K562 (cell line): ENCODE measurements at regions not wholly inside any gene's neighbourhood (a gene's known extent, or its start where the extent isn't known, plus 50 kb on each side); places are given as distances from the start of the nearest gene placed in this dataset.

Experiments
- CAMTA2 ChIP-seq: fragments of 250-450 bp; sonication (Bioruptor Pico); conservative IDR thresholded peaks from 2 replicates; pipeline ENCODE4 v1.5.1; 2022
- CREM ChIP-seq: IDR thresholded peaks from 2 replicates; pipeline ENCODE4 v1.6.1; 2014; ENCODE audit warnings: antibody characterized with exemption, low read depth
- CXXC5 ChIP-seq: fragments of 250-450 bp; sonication (Bioruptor Pico); IDR thresholded peaks from 2 replicates; pipeline ENCODE4 v1.8.0; 2022; ENCODE audit warnings: inconsistent platforms, mild to moderate bottlenecking, moderate library complexity
- DIDO1 ChIP-seq: fragments of 450-650 bp; IDR thresholded peaks from 2 replicates; pipeline ENCODE4 v1.6.1; 2016; ENCODE audit warnings: low read depth, missing biosample characterization, missing genetic modification characterization
- ETV6 ChIP-seq, 3 experiments: fragments of 150-350 bp in 1 of 3; sonication (generic) in 1 of 3; formaldehyde crosslinking in 1 of 3; IDR thresholded peaks; 2 replicates each; pipeline versions ENCODE4 v1.6.1 to v1.8.0; 2014 to 2022; ENCODE audit warnings: borderline replicate concordance in 2 of 3, low read depth in 2 of 3, antibody characterized with exemption in 1 of 3, low read length in 1 of 3, mild to moderate bottlenecking in 1 of 3, missing genetic modification reagents in 1 of 3
- MAZ ChIP-seq, 2 experiments: fragments of 450-650 bp in 1 of 2; sonication (generic) in 1 of 2; formaldehyde crosslinking; IDR thresholded peaks in 1 of 2; conservative IDR thresholded peaks in 1 of 2; 2 replicates each; pipeline versions ENCODE4 v1.4.0 to v1.5.0; 2020; ENCODE audit warnings: mild to moderate bottlenecking in 1 of 2, missing genetic modification reagents in 1 of 2
- SRSF9 ChIP-seq: fragments of 200-400 bp; formaldehyde crosslinking; IDR thresholded peaks from 2 replicates; pipeline ENCODE4 v1.6.1; 2017; ENCODE audit warnings: low read depth, low read length, borderline replicate concordance
- TF ChIP-seq, protein P1 (sequence below): fragments of 450-650 bp; IDR thresholded peaks from 2 replicates; pipeline ENCODE4 v1.7.1; 2018; ENCODE audit warnings: mild to moderate bottlenecking, low read depth; ENCODE audit not compliant: partially characterized antibody
- TF ChIP-seq, protein P2 (sequence below): fragments of 450-650 bp; formaldehyde crosslinking; conservative IDR thresholded peaks from 2 replicates; pipeline ENCODE4 v1.4.0; 2022; ENCODE audit warnings: mild to moderate bottlenecking, missing genetic modification characterization
- TF ChIP-seq, protein P3 (sequence below): sonication (generic); formaldehyde crosslinking; IDR thresholded peaks from 2 replicates; pipeline ENCODE4 v1.8.1; 2023; ENCODE audit warnings: missing genetic modification reagents, mild to moderate bottlenecking, borderline replicate concordance

DNA sequence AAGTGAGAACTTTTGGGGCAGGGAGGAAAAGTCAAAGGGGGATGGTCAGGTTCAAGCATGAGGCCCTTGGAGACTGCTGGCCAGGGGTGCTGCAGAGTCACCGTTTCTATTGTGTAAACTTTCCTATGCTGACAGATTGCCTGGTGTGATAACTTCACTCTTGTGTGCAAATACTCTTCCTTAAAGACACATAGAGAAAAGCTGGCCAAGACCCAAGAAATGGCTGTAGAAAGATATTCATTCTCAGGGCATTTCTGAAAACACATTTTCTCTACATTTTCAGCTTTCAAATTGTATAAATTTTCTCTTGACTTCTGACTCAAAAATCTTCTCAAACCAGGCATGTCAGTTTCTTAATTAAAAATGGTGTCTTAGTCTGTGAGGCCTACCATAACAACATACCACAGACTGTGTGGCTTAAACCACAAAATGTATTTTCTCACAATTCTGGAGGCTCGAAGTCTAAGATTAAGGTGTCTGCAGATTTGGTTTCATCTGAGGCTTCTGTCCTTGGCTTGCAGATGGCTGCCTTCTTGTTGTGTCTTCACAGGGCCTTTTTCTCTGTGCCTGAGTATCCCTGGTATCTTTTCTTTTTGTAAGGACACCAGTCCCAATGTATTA lies 304.5 kb downstream of the KCNRG start (continued):
- TF ChIP-seq, protein P1, sequence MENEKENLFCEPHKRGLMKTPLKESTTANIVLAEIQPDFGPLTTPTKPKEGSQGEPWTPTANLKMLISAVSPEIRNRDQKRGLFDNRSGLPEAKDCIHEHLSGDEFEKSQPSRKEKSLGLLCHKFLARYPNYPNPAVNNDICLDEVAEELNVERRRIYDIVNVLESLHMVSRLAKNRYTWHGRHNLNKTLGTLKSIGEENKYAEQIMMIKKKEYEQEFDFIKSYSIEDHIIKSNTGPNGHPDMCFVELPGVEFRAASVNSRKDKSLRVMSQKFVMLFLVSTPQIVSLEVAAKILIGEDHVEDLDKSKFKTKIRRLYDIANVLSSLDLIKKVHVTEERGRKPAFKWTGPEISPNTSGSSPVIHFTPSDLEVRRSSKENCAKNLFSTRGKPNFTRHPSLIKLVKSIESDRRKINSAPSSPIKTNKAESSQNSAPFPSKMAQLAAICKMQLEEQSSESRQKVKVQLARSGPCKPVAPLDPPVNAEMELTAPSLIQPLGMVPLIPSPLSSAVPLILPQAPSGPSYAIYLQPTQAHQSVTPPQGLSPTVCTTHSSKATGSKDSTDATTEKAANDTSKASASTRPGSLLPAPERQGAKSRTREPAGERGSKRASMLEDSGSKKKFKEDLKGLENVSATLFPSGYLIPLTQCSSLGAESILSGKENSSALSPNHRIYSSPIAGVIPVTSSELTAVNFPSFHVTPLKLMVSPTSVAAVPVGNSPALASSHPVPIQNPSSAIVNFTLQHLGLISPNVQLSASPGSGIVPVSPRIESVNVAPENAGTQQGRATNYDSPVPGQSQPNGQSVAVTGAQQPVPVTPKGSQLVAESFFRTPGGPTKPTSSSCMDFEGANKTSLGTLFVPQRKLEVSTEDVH, result no peak
- no peak for TF ChIP-seq DIDO1 (tag)
- TF ChIP-seq SRSF9, result no peak
- 0 out of 2 replicates have a peak, but pooled peaks have one; percentile 11 for TF ChIP-seq CREM
- TF ChIP-seq, protein P2, sequence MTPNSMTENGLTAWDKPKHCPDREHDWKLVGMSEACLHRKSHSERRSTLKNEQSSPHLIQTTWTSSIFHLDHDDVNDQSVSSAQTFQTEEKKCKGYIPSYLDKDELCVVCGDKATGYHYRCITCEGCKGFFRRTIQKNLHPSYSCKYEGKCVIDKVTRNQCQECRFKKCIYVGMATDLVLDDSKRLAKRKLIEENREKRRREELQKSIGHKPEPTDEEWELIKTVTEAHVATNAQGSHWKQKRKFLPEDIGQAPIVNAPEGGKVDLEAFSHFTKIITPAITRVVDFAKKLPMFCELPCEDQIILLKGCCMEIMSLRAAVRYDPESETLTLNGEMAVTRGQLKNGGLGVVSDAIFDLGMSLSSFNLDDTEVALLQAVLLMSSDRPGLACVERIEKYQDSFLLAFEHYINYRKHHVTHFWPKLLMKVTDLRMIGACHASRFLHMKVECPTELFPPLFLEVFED (CRISPR knock-in tag), result no peak
- TF ChIP-seq MAZ (CRISPR knock-in tag; conservative IDR thresholded peaks at IDR 0.05 in 1 of 2, IDR thresholded peaks at IDR 0.05 in 1 of 2), result no peak
- TF ChIP-seq CAMTA2, result no peak
- TF ChIP-seq, protein P3, sequence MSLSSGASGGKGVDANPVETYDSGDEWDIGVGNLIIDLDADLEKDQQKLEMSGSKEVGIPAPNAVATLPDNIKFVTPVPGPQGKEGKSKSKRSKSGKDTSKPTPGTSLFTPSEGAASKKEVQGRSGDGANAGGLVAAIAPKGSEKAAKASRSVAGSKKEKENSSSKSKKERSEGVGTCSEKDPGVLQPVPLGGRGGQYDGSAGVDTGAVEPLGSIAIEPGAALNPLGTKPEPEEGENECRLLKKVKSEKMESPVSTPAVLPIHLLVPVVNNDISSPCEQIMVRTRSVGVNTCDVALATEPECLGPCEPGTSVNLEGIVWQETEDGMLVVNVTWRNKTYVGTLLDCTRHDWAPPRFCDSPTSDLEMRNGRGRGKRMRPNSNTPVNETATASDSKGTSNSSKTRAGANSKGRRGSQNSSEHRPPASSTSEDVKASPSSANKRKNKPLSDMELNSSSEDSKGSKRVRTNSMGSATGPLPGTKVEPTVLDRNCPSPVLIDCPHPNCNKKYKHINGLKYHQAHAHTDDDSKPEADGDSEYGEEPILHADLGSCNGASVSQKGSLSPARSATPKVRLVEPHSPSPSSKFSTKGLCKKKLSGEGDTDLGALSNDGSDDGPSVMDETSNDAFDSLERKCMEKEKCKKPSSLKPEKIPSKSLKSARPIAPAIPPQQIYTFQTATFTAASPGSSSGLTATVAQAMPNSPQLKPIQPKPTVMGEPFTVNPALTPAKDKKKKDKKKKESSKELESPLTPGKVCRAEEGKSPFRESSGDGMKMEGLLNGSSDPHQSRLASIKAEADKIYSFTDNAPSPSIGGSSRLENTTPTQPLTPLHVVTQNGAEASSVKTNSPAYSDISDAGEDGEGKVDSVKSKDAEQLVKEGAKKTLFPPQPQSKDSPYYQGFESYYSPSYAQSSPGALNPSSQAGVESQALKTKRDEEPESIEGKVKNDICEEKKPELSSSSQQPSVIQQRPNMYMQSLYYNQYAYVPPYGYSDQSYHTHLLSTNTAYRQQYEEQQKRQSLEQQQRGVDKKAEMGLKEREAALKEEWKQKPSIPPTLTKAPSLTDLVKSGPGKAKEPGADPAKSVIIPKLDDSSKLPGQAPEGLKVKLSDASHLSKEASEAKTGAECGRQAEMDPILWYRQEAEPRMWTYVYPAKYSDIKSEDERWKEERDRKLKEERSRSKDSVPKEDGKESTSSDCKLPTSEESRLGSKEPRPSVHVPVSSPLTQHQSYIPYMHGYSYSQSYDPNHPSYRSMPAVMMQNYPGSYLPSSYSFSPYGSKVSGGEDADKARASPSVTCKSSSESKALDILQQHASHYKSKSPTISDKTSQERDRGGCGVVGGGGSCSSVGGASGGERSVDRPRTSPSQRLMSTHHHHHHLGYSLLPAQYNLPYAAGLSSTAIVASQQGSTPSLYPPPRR (CRISPR knock-in tag), result no peak
- no peak for TF ChIP-seq ETV6 (IDR thresholded peaks at IDR 0.05; ENCODE audit: borderline replicate concordance in 1 of 2, low read depth in 2 of 2, low read length in 1 of 2)
- TF ChIP-seq ETV6 (CRISPR knock-in tag; IDR thresholded peaks at IDR 0.05; ENCODE audit: borderline replicate concordance), result no peak
- TF ChIP-seq CXXC5 (CRISPR knock-in tag), result 0 out of 2 replicates have a peak, but pooled peaks have one; percentile 8
